Left lobe of liver (tissue), 2 donors: ENCODE measurements at regions not wholly inside any gene's neighbourhood (a gene's known extent, or its start where the extent isn't known, plus 50 kb on each side); places are given as distances from the start of the nearest gene placed in this dataset.

Source experiments
- ATAC-seq: fragments of 200-7000 bp; cut with Tn5 transposase; one replicate; pipeline ENCODE4 v1.9.1; 2020; ENCODE audit warnings: mild to moderate bottlenecking, moderate library complexity
- DNase-seq: peaks from one replicate; pipeline ENCODE4 v3.0.0-alpha.2; 2020; ENCODE audit warnings: low spot score
- donor health status: DM: no; HTN: no; CAD: no; lungs with moderate emphysema.
- donor health status: DM: no; HTN: yes; CAD: no.

DNA sequence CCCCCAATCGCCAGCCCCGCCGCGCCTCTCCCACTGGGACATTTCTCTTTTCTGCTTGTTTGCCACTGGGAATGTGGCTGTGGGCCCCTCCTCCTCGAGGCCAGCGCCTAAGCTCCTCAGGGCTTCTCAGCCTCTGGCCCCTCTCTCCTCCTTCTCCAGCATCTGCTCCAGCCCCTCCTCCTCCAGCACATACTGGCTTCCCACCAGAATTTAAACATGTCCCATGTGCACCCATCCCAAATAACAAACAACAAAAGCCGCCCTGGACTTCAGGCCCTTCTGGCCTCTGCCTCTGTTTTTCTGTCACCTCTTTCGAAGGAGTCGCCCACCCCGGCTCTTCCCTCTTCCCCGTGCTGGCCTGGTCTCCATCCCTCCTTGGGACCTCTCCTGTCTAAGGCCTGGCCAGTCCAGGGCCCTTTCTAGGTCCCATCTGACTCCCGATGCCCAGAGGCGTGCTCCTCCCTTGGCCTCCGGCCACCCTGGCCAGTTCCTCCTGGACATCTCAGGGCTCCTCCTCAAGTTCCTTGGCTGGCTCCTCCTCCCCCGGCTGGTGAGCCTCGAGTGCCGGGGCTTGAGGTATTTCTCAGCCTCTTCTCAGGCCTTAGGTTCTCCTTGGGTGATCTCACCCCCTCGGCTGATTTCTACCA, 94.6 kb upstream of the SLC6A6 start:
- DNase-seq (no peak), ATAC-seq (no peak)

DNA sequence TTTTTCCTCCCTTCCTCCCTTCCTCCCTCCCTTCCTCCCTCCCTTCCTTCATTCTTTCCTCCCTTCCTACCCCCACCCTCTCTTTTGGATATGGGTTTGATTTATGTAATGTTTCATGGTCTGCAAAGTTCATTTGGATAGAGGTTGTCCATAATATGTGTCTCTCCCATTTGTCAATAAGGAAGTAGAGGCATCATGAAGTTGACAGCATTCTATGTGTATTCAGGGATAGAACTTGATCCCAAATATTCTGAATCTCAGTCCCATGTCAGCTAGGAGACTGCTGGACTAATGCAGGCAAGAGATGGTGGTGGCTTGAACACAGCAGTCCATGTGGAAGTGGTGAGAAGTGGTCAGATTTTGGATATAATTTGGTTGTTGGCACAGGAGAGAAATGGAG, 90.7 kb upstream of the SLC6A6 start:
- no peak for ATAC-seq
- no peak for DNase-seq

DNA sequence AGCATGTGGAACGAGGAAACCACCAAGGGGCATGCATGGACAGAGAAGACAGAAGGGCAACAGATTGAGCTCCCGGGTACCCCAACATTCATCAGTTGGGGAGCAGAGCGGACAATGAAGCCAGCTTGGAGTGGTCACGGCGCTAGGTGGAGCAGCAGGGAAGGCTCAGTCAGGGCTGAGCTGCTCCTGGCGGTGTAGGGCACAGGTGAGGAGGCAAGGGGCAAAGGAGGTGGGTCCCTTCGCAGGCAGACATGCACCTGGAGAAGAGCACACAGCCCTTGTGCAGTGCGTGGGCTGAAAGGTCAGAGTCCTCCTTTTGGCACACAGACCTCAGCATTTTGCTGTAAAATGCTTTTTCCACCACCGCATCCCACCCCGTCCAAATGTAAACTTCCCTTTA, 90.0 kb upstream of the SLC6A6 start:
- ATAC-seq (peak; percentile 43), DNase-seq (no peak)

GRCh38 chr3:14317057-14317553, 85.3 kb upstream of the SLC6A6 start:
- ATAC-seq (no peak), DNase-seq (no peak)

- ATAC-seq: no peak
These were observed 83.8 kb upstream of the SLC6A6 start for GRCh38 chr3:14318646-14319045.

DNA sequence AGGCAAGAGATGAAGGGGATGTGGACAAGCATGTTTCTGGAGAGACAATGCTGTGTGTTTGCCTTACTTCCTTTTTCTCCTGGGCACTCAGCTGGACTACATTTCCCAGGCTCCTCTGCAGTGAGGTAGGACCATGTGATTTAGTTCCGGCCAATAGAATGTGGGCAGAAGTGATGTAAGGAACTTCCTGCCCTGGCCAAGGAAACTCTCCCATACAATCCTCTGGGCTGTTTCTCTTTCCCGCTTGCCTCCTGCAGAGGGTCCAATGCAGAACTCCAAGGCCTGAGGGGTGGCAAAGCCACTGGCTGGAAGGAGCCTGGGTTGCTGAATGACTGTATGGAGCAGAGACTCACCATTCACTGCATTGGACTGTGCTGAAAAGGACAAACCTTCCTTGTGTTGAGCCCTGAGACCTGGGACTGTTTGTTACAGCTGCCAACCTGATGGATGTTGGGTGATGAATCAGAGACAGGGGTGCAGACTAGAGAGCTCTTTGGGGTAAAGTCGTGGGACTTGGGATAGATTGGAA, 82.7 kb upstream of the SLC6A6 start:
- DNase-seq (no peak), ATAC-seq (peak; percentile 60)

More at GRCh38 chr3:14318646-14319045, 83.8 kb upstream of the SLC6A6 start:
- no peak for DNase-seq

- DNase-seq (no peak), ATAC-seq (no peak)
These were observed 82.2 kb upstream of the SLC6A6 start for GRCh38 chr3:14320219-14320618.

DNA sequence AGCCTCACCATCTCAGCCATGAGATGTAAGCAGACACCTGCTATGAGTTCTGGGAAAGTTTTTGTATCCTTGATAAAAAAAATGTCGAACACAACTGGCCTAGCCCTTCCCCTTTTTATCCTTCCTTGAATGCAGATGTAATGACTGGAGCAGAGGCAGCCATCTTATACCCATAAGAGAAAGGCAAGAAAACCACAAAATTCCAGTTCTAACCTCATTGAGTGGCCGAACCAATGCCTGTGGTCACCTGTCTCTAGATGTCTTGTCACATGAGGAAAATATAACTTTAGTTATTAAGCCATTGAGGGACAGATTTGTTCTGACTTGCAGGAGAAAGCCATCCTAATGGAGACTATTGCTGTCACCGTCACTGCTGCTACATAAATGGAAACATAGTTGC, 80.4 kb upstream of the SLC6A6 start:
- ATAC-seq: no peak

DNA sequence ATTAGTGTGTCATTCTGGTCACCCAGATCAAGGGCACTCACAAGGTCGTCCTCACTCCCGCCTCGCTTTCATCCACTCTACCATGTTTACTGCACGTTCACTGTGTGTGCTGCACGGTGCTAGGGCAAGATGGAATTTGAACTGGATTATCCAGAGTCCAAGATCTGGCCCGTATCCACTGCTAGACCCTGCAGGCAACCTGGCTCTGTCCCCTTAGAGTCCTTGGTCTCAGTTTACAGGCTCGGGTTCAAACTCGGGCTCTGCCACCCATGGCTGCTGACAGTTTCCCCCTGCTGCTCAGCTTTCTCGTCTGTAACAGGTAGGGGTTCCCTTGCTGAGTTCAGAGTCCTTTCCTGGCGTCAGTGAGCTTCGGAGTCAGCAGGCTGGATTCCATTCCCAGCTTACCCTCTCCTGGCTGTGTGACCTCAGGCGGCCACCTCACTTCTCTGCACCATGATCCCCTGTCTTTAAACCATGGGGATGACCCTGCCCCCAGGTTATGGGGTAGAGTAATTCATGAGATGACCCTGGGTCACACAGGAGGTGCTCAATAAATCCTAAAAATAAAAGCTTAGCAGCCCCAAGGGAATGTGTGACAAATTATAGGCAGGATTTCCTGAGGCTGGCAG, 79.6 kb upstream of the SLC6A6 start:
- no peak for ATAC-seq

More for the DNA sequence above, 80.4 kb upstream of the SLC6A6 start:
- no peak for DNase-seq

GRCh38 chr3:14323401-14324223, 78.8 kb upstream of the SLC6A6 start:
- no peak for DNase-seq
- no peak for ATAC-seq

More for the DNA sequence above, 79.6 kb upstream of the SLC6A6 start:
- no peak for DNase-seq

DNA sequence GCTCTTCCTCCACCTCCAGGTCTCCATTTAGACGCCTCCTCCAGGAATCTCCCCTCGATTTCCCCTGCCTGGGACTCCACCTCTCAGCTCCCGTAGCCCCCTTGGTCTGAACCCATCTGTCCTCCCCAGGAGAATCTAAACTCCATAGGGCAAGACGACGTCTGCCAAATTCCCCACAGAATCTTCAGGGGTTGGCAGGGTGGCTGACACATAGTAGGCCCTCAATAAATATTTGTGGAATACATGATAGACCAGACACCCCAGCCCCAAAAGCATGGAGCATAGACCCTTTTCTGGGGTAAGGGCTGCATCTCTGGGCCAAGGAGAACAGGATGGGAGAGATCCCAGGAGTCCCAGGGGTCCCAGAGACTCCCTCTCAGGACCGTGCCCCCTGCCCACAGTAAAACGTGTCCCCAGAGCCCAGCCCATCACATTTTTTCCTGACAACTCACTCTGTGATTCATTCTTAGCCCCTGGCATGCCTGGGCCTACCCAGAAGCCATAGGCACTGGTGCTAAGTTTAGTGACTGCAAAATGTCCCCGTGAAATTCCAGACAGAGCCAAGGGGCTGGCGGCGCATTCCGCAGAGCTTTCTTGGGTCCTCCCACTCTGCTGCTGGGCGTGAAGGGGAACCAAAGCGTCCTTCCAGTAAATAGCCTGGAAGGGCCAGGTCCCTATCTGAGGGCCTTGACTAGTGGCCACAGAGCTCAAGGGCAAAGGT, 78.0 kb upstream of the SLC6A6 start:
- no peak for ATAC-seq

DNA sequence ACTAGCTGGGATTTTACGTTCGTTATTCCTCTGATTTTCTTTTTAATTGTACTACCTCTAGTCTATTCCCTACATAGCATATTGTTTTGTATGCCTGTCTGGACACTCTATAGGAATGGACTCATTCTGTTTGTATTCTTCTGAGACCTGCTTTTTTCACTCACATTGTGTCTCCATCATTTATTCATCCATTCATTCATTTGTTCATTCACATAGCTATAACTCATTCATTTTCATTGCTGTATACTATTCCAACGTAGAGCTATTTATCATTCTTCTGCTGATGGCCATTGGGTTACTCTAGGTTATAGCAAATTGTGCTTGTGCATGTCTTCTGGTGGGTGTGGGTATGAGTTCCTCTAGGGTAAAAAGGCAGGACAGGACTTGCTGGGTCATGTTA, 74.0 kb upstream of the SLC6A6 start:
- ATAC-seq (no peak), DNase-seq (no peak)

More for the DNA sequence above, 78.0 kb upstream of the SLC6A6 start:
- no peak for DNase-seq

GRCh38 chr3:14329116-14329830, 73.1 kb upstream of the SLC6A6 start:
- DNase-seq (no peak), ATAC-seq (no peak)

GRCh38 chr3:14329842-14330241, 72.6 kb upstream of the SLC6A6 start:
- ATAC-seq (no peak), DNase-seq (no peak)

DNA sequence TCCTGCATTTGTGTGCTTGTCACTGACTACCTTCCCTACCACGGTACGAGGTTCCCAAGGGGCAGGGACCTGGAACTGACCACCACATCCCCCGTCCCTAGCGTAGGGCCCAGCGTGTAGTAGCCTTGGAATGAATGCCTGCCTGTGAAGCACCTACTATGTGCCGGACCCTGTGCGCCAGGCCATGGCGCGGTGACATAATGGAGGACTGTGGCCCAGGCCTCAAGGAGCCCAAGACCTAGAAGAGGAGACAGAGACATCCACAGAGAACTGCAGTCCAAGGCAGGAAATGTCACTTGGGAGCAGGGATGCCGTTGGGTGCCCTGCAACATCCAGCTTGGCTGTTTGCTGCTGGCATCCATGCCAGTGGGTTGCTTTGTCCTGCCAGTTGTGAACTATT, 71.9 kb upstream of the SLC6A6 start:
- DNase-seq (no peak), ATAC-seq (no peak)

- ATAC-seq (no peak), DNase-seq (no peak)
These were observed 71.2 kb upstream of the SLC6A6 start for GRCh38 chr3:14331251-14331650.

DNA sequence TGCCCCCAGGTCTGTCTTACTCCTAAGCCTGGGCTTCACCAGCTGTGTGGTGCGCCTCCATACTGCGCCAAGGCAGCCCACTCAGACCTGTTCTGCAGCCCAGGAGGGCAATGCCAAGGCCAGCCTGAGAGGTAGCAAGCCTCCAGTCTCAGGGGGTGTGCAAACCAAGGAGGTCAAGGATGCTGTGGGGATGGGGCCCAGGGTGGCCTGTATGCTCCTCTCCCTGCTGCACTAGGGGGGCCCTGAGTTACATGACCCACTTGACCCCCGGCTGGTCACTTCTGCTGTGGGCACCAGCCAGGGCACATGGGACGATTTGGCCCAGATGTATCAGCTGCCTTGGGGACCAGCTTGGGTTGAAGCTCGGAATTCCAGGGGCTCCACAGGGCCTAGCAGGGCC, 70.0 kb upstream of the SLC6A6 start:
- no peak for DNase-seq
- no peak for ATAC-seq

DNA sequence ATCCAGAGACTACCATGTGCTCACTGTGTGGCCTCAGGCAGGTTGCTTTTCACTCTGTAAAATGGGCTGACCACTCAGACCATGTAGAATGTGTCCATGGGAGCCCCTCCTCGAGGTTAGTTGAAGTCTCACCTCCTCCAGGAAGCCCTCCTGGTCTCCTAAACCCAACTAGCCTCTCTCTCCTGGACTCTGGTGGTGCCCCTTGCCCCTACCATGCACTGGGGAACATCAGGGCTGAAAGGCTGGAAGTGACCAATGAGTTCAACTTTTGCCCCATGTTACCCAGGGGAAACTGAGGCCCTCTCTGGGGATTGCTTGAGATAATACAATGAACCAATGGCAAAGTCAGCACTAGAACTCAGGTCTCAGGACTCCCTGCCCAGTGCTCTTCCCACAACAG, 69.2 kb upstream of the SLC6A6 start:
- DNase-seq (no peak), ATAC-seq (no peak)

GRCh38 chr3:14333621-14334020, 68.8 kb upstream of the SLC6A6 start:
- ATAC-seq: no peak

DNA sequence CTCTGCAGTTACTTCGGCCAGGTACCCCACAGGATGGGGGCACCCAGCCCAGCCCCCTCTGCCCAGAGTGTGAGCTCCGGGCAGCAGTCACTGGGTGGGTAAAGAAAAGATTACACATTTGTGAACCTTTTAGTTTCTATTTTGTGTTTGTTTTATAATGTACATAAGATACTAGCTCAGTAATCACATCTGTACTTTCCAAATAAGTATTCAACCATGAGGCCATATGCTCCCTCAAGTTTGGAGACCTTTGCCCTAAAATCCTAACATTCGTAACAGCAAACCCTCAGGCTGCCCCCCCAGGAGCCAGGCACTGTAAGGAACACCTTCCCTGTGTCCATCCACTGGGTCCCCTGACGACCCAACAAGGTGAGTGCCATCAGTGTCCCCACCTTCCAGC, 68.3 kb upstream of the SLC6A6 start:
- ATAC-seq (no peak), DNase-seq (no peak)

More at GRCh38 chr3:14333621-14334020, 68.8 kb upstream of the SLC6A6 start:
- no peak for DNase-seq
